Right forelimb (tissue), 1 donor: ENCODE measurements at regions not wholly inside any gene's neighbourhood (a gene's known extent, or its start where the extent isn't known, plus 50 kb on each side); places are given as distances from the start of the nearest gene placed in this dataset.

Experiments
- DNase-seq: peaks from one replicate; pipeline ENCODE4 v3.0.0-alpha.2; 2018

- no peak for DNase-seq
Measured at GRCh38 chr16:5867250-5867649, 769.7 kb upstream of the EEF2KMT start.

- DNase-seq, result peak; percentile 45
Measured at GRCh38 chr16:5865236-5865635, 767.6 kb upstream of the EEF2KMT start.

- no peak for DNase-seq
Measured at GRCh38 chr16:5863071-5863606, 765.5 kb upstream of the EEF2KMT start.

GRCh38 chr16:5862103-5862840 lies 764.7 kb upstream of the EEF2KMT start:
- no peak for DNase-seq

- no peak for DNase-seq
Measured at GRCh38 chr16:5861241-5861640, 763.6 kb upstream of the EEF2KMT start.

GRCh38 chr16:5858180-5858579 lies 760.6 kb upstream of the EEF2KMT start:
- no peak for DNase-seq

- DNase-seq, result no peak
Measured at GRCh38 chr16:5854027-5854426, 756.4 kb upstream of the EEF2KMT start.

GRCh38 chr16:5852151-5852550 lies 754.6 kb upstream of the EEF2KMT start:
- no peak for DNase-seq

GRCh38 chr16:5851393-5851982 lies 753.9 kb upstream of the EEF2KMT start:
- DNase-seq, result no peak

- DNase-seq, result no peak
Measured at GRCh38 chr16:5850632-5851392, 753.2 kb upstream of the EEF2KMT start.

GRCh38 chr16:5845046-5845445 lies 747.5 kb upstream of the EEF2KMT start:
- DNase-seq, result no peak

- no peak for DNase-seq
Measured at GRCh38 chr16:5841974-5842373, 744.4 kb upstream of the EEF2KMT start.

- no peak for DNase-seq
Measured at GRCh38 chr16:5838725-5839124, 741.1 kb upstream of the EEF2KMT start.

GRCh38 chr16:5838071-5838470 lies 740.5 kb upstream of the EEF2KMT start:
- no peak for DNase-seq

- no peak for DNase-seq
Measured at GRCh38 chr16:5837007-5837670, 739.5 kb upstream of the EEF2KMT start.

- no peak for DNase-seq
Measured at GRCh38 chr16:5835876-5836275, 738.3 kb upstream of the EEF2KMT start.

- no peak for DNase-seq
Measured at GRCh38 chr16:5826332-5826731, 728.7 kb upstream of the EEF2KMT start.

- DNase-seq, result no peak
Measured at GRCh38 chr16:5820472-5820871, 722.9 kb upstream of the EEF2KMT start.

GRCh38 chr16:5815570-5816237 lies 718.1 kb upstream of the EEF2KMT start:
- no peak for DNase-seq

GRCh38 chr16:5801396-5801795 lies 703.8 kb upstream of the EEF2KMT start:
- DNase-seq, result no peak

- DNase-seq, result no peak
Measured at GRCh38 chr16:5793556-5793955, 696.0 kb upstream of the EEF2KMT start.

- DNase-seq, result no peak
Measured at GRCh38 chr16:5791011-5791657, 693.5 kb upstream of the EEF2KMT start.
